NCI-H82 (cell line): ENCODE measurements at regions not wholly inside any gene's neighbourhood (a gene's known extent, or its start where the extent isn't known, plus 50 kb on each side); places are given as distances from the start of the nearest gene placed in this dataset.
"Not testable (repeated sequence)": the region's sequence is repeated elsewhere in the genome, so short reads cannot be mapped to it uniquely, and the experiment has no call there.

Experiments
- DNase-seq: peaks from one replicate; lab custom pipeline; 2025; lab: John Stamatoyannopoulos, UW

DNA sequence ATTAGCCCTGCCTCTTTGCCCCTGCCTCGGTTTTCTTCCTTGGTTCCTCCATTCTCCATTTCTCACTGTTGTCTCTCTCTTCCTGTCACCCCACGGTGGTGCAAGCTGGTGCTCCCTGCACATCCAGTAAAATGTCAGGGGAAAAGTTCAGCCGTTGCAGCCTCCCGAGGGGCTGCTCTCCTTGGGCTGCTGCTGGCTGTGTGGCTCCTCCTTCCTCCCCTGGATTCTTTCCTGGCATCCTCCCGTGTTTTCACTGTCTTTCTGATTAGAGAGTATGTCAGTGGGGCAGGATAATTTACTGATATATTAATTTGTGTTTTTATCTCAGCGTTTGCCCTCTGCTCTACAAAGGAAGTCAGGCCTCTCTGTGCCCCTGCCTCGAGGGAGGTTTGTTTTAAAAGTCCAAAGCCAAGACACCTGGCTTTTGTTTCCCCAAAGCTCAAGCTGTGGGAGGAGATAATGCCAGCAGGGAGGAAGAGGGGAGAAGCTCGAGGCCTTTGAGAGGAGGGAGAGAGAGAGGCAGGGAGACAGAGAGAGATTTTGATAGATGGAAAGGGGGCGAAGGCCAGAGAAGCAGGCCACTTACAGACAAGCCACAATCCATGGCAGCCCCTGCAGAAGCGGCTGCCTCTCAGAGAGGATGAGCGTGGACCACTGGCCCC lies 150.3 kb upstream of the NR2F2 start:
- DNase-seq, result no peak

DNA sequence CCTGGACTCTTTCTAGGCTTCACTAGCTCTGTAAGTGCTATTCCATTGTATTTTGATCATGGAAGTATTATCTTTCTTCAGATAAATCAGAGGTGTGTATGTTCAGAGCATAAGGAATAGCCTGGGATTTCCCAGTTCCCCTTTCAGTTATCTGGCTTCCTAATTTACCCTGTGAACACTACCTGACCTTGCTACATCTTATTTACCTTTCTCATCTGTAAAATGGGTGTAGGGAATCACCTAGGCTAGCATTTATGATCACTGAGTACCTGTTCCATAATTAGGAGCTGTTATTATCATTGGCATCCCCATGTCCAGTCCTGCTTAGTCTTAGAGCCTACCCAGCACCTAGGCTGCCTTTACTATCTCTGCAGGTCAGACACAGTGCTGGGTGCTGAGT lies 149.3 kb upstream of the NR2F2 start:
- DNase-seq, result no peak

DNA sequence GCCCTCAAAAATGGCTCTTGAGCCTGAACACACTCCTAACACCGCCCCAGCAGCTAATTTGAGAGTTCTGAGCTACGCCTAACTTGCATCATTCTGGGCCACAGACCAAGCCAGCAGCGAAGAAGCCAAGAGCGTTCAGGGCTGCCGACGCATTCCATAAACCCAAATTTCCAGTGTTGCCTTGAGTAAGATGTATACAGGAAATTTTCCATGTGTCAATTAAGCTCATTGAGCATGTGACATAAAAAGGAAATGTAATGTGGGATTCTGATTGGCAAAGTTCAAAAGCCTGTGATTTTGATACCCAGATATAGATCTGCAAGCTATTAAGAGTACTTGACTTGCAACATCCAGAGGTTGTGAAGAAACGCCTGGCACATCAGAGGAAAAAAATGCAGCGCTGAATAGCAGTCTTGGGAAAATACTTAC lies 148.6 kb upstream of the NR2F2 start:
- no peak for DNase-seq

DNA sequence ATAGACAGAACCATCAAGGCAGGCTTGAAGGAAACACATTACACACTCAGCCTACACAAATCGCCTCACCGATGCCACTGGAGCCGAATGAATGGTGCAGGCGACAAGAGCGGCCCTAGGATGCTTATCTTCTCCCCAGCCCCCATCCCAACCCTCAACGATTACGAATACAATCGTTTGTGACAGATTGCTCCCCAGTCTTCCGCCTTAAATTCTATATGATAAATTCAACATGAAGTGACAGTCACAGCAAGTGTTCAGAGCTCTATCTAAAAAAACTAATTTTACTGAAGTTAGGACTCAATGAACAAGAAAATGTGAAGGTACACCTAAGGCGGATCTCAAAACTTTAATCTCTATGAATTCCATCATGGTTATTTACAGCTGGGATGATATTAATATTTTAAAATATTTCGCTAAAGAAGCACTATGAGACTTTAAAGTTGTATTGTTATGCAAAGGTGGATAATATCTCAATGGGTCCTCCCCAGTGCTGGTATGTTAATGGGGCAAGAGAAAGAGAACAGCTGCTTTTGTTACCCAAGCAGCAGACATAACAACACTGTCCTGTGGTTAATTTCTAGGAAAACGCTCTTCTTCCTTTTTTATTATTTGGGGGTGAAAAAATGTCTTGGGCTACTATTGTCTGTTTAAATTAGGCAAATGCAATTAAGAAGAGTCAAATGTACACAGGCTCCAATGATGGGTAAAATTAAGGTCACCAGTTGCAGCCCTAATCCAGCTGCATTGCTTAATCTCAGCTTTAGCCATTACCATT lies 147.6 kb upstream of the NR2F2 start:
- peak; percentile 56 for DNase-seq

DNA sequence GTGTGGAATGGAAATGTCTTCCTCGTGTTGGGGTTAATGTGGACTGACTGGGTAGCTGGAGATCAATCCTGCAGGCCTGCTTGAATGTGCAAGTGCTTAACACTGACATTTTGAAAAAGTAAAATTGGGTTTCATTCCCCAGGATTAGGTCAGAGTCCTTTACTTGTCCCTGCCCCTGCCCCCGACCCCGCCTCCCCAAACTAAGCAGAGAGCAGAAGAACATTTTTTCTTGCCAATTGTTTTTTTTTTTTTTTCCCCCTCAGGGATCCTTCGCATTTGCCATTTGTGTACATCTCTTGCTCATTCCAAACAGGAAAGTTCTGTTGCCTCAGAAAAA lies 147.0 kb upstream of the NR2F2 start:
- DNase-seq, result no peak

DNA sequence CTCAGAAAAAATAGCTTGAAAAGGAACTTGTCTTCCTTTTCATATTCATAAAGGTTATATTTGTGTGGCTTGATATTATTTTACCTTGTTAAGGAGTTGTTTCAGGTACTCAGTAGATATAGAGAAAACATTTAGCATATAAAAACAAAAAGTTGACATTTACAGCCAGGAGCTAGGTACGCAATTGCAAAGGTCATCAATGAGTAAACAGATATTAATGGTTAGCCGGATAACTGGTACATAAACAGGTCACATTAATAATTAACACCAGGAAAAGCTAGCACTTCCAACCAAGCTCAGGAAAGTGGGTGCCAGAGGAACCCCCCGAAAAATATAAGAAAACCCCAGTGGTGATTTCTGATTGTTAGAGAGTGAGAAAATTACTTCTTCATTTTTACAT lies 146.6 kb upstream of the NR2F2 start:
- no peak for DNase-seq

DNA sequence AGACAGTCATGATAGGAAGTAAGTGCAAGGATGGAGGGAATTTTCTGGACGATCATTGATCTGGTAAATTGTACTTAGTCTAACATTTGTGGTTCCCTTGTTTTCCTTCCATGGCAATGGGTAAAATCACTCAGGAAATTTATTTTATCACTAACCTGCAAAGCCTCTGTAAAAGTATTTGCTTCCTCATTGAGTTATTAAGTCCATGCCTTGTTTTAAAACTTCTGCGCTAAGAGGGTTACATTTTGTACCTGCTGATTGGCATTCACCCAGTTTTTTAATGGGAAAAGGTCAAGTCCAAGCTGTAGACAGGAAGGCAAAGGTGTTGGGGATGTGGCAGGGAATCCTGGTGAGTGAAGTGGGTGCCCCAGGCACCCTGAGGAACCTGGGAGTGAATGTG lies 146.2 kb upstream of the NR2F2 start:
- DNase-seq, result no peak

DNA sequence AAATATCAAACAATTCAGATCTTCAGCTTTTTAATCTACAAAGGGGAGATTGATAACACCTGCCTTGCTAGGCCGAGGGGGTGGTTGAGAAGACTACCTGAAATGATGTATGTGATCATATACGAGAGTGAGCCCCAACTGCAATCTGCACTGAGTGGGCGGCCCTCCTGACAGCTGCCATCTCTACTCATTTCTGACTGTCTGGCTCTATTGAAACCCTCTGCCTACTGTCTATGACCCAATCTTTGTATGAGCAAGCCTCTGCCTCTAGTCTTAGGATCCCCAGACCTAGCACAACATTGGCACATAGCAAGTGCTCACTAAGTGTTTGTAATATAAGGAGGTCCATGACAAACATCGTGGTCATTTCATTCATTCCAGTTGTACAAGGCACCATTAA lies 144.4 kb upstream of the NR2F2 start:
- no peak for DNase-seq

DNA sequence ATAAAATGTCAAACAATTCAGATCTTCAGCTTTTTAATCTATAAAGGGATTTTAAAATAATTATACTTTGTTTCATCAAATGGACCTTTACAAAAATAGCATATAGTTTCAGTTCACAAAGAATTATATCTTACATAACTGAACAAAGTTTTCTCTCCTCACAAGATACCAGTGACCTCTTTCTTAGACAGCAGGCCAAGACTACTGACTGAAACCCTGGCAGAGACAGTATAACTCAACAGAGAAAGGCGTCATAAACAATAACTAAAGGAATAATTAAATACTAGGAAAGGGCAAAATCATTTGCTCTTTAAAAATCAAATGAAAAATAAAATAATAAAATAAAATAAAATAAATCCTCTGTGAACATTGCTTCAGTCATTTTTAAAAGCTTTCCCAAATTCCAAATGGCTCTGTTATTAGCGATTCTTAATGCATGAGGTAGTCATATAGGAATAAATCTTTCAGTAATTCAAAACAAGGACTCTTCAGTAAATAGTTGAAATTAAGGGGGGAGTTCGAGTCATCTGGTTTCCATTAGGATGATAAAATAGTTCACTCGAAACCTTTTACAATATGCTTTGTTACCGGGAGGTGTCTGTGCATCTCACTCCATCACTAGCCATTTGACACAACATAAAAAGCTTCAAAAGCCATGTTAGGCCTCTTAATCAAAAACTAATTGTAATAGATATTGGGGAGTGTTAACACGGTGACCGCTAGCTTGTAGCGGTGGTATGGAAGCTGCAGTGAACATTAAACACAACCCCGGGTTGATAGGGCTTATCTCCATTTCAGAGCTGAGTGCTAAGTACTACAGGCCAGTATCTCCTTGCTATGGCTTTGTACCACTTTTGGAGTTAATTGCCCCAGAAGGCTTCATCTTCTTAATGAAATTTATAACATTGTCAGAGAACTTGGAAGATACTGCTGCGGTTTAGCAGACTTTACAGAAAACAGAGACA lies 142.9 kb upstream of the NR2F2 start:
- no peak for DNase-seq

DNA sequence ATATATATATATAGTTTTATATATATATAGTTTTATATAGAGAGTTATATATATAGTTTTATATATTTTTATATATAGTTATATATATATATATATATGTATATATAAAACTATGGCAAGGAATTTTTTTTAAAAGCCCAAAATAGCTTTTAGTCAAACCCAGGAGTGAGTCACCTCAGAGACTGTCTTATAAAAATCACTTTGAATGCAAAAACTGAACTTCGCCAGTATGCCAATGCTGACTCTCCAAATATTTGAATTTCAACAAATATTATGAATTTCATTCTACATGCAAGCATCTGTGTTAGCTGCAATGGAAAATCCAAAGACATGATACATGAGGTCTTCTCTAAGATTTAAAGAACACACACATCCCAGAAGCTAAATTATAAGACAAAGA lies 132.8 kb upstream of the NR2F2 start:
- no peak for DNase-seq

DNA sequence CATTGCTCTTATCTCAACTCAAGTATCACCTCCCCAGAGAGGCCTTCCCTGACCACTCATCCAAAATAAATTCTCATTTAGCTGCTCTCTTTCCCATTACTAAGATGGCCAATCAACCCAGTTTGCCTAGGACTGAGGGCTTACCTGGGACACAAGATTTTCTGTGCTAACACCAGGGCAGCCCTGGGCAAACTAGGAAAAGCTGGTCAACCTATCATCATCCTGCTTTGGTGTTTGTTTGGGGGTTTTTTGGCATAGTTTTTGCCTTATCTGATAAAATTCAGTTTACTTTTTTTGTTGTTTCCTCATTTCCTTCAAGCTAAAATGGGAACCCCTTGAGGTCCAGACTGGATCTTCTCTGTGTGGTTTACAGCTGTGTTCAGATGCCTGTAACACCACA lies 131.4 kb upstream of the NR2F2 start:
- DNase-seq, result no peak

DNA sequence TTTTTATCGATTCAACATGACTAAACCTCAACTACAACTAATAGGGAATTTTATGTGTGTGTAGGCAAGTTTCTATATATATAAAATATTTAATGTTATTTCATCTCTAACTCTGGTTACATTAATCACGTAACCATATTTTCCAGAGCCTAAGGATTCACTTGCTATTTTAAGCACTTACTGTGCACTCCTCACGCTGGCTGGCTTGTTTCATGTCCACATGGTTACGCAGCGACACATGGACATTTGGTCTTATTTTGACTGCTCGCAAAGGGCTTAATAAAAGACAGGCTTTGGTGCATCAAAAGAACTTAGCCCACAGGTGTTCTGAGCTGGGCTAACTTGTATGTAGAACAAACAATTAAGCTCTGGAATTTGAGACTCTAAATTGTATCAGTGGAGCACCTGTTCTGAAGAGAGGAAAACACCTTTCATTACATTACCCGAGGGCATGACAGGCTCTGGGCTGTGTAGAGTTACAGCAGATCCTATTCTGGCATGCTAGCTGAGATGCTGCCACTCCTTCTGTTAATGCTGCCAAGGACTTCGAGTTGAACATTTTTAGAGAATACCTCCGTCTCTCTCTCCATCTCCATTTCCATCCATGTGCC lies 130.0 kb upstream of the NR2F2 start:
- no peak for DNase-seq

DNA sequence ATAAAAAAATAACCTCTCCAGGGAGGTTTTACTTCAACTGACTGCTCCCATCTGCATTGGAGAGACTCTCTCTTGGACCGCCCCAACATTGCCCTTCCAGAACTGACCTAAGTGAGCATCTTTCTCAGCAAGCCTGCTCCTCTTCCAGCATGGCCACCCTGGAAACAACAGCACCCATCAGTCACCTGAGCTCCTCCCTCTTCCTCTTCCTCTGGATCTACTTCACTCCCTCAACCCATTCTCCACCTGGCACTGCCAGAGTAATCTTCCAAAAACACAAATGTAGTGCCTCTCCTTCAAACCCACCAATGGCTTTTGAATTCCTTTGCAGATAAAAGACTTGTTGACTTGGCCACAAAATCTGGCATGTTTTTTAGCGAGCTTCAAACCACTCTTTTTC lies 128.8 kb upstream of the NR2F2 start:
- no peak for DNase-seq

DNA sequence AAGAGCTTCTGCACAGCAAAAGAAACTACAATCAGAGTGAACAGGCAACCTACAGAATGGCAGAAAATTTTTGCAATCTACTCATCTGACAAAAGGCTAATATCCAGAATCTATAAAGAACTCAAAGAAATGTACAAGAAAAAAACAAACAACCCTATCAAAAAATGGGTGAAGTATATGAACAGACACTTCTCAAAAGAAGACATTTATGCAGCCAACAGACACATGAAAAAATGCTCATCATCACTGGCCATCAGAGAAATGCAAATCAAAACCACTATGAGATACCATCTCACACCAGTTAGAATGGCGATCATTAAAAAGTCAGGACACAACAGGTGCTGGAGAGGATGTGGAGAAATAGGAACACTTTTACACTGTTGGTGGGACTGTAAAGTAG lies 124.9 kb upstream of the NR2F2 start:
- DNase-seq, result not testable (repeated sequence)

DNA sequence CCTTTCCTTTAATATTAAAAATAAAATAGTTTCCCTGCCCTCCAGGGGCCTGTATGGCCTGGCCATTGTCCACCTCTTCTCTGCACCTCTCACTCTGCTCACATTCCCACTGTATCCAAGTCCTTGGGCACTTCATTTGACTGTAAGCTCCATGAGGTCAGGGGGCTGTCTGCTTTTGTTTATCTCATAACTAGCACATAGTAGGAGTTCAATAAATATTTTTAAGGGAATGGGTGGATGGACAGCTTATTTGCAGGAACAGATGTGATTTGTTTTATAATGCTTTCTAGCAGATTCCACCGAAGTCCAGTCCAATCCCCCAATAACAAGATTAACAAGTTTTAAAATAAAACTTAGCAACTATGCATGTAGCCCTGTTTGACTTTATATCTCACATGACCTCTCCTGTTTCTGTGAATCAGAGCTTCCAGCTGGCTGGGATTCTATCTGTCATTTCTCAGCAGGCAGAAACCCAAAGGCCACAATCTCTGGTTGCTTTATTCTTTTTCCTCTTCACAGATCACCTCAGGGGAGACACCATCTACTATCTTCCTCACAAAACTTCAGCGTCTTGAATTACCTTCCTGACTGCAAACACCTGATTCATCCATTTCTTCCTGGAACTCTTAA lies 123.0 kb upstream of the NR2F2 start:
- no peak for DNase-seq

DNA sequence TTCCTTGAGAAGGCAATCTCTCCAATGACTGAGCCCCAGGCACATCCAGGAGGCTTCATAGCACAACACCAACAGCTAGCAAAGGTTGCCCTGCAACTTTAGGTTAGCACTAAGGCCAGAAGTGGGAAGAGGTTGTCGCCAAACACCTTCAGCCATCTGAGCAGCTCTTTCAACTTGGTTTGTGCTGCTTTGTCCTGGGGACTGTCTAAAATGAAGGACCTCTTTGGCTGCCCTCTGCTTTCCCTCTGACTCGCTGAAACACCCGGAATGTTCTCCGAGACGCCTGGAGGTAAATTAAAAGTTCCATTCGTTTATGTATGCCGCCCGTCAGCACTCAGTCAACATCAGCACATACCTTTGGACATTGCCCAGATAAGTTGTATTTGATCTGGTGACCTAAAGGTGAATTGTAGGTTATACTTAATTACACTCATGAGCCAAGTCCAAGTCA lies 121.2 kb upstream of the NR2F2 start:
- DNase-seq, result no peak

DNA sequence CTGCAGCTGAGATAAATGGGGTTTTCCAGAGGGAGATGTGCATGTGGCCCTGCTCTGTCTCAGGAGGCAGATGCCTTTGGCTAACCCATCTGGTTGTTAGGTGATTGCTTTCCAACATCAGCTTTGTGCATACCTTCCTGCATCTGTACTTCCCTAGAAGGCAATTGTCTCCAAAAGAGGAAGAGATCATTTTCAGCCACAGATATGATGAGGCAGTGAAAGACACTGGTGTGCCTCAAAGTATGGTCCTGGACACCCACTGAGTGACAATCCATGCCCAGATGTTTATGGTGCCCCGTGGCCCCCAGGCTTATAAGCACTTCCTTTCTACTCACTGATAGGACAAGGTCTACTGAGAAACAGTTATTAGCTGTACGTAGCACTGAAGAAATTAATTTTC lies 117.5 kb upstream of the NR2F2 start:
- DNase-seq, result no peak

DNA sequence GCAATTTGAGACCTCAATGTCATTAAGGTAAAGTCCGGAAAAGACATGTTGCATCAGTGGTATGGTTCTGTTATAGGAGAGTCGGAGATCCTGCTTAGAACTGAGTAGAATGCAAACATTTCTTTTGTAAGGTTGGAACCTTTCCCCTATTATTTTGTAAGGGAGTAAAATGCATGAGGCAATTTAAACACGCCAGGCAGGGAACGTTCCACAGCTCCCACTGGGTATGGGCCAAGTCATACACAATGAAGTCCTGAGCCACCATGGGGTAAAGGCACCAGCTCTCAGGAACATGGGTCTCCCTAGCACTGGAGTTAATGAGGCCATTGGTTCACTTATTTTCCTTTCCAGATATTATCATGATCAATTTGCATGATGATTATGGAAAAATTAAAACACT lies 116.6 kb upstream of the NR2F2 start:
- DNase-seq, result no peak

DNA sequence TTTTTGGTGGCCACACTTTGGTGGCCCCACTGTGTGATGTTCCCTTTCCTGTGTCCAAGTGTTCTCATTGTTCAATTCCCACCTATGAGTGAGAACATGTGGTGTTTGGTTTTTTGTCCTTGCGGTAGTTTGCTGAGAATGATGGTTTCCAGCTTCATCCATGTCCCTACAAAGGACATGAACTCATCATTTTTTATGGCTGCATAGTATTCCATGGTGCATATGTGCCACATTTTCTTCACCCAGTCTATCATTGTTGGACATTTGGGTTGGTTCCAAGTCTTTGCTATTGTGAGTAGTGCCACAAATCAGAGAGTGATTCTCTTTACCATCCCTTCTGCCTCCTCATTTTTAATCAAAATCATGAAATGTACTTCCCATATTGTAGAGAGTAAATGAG lies 114.0 kb upstream of the NR2F2 start:
- DNase-seq, result not testable (repeated sequence)

DNA sequence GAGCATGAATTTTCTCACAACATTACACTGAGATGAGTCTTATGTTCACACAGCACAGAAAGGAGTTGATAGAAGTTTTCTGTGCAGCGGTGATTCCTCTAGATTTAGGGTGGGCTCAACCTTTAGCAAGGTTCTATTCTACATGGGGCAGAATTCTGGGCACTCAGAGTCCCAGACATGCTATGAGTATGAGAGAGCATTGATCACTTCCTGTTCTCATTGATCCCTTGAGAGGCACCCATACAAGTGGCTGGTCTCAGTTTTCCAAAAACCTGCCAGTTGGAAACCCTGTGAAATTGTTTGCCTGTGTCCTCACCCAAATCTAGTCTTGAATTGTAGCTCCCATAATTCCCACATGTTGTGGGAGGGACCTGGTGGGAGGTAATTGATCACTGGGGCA lies 112.5 kb upstream of the NR2F2 start:
- no peak for DNase-seq

DNA sequence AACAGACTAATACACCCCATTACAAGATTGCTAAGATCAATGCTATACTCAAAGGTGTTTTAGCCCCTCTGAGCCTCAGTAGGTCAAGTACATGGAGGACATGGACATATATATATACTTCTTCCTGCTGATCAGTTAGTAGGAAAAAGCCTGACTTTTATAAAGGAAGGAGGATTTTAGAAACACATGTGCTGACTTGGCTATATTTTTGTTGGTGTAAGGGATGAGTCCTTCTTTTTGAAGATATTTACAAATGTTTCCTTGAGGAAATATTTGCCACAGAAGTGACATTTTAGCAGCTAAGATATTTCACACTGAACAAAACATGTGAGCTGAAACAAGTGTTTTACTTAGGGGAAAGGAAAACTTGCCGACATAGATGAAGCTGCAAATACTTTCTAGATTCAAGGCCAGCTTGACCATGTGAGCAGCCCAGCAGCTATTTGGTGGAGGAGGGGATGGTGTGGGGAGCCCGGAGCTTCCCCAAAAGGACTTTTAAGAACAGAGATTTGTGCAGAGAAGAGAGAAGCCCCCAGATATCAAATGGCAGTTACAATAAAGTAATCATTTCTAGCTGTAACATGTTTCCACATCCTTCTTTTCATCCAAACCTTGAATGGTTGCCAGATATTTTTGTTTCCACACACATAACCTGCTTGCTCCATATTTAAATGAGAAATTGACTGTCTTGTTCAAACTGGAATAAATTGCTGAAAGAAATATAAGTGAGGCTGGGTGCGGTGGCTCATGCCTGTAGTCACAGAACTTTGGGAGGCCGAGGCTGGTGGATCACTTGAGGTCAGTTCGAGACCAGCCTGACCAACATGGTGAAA lies 111.7 kb upstream of the NR2F2 start:
- DNase-seq, result no peak
